GM20431 (cell line): ENCODE measurements at regions not wholly inside any gene's neighbourhood (a gene's known extent, or its start where the extent isn't known, plus 50 kb on each side); places are given as distances from the start of the nearest gene placed in this dataset.

Source experiments
- in situ Hi-C: fragments of 300-500 bp; cut with MseI, MboI; formaldehyde crosslinking; loops from one replicate; pipeline ENCODE4 v1.15.0; 2020; ENCODE audit warnings: low sequenced_read_pairs; ENCODE audit not compliant: unreplicated experiment

GRCh38 chr1:82181846-82182245 is 381.1 kb downstream of the ADGRL2 start:
- in situ Hi-C loops = no loop called here

GRCh38 chr1:82179131-82179530 is 378.4 kb downstream of the ADGRL2 start:
- in situ Hi-C loops = no loop called here

GRCh38 chr1:82177192-82177591 is 376.5 kb downstream of the ADGRL2 start:
- in situ Hi-C loops = no loop called here

GRCh38 chr1:82171955-82172354 is 371.2 kb downstream of the ADGRL2 start:
- in situ Hi-C loops = loop anchor here (25.0 kb wide), 1 partner anchor 140 kb away; no protein-coding TSS in a partner anchor

GRCh38 chr1:82168482-82168881 is 367.7 kb downstream of the ADGRL2 start:
- in situ Hi-C loops = loop anchor here (25.0 kb wide), 1 partner anchor 144 kb away; no protein-coding TSS in a partner anchor

GRCh38 chr1:82165304-82165703 is 364.6 kb downstream of the ADGRL2 start:
- in situ Hi-C loops = loop anchor here (25.0 kb wide), 1 partner anchor 147 kb away; no protein-coding TSS in a partner anchor

GRCh38 chr1:82162486-82163420 is 362.0 kb downstream of the ADGRL2 start:
- in situ Hi-C loops = loop anchor here (25.0 kb wide), 1 partner anchor 150 kb away; no protein-coding TSS in a partner anchor

- in situ Hi-C loops = loop anchor here (25.0 kb wide), 1 partner anchor 151 kb away; no protein-coding TSS in a partner anchor
These were observed 361.0 kb downstream of the ADGRL2 start for GRCh38 chr1:82161700-82162141.

GRCh38 chr1:82160903-82161302 is 360.2 kb downstream of the ADGRL2 start:
- in situ Hi-C loops = loop anchor here (25.0 kb wide), 1 partner anchor 151 kb away; no protein-coding TSS in a partner anchor

GRCh38 chr1:82160036-82160435 is 359.3 kb downstream of the ADGRL2 start:
- in situ Hi-C loops = loop anchor here (25.0 kb wide), 1 partner anchor 152 kb away; no protein-coding TSS in a partner anchor

- in situ Hi-C loops = loop anchor here (25.0 kb wide), 1 partner anchor 153 kb away; no protein-coding TSS in a partner anchor
These were observed 358.2 kb downstream of the ADGRL2 start for GRCh38 chr1:82158981-82159380.

GRCh38 chr1:82154219-82154970 is 353.7 kb downstream of the ADGRL2 start:
- in situ Hi-C loops = loop anchor here (25.0 kb wide), 1 partner anchor 158 kb away; no protein-coding TSS in a partner anchor

- in situ Hi-C loops = loop anchor here (25.0 kb wide), 1 partner anchor 159 kb away; no protein-coding TSS in a partner anchor
These were observed 353.0 kb downstream of the ADGRL2 start for GRCh38 chr1:82153752-82154151.

GRCh38 chr1:82153272-82153629 is 352.5 kb downstream of the ADGRL2 start:
- in situ Hi-C loops = loop anchor here (25.0 kb wide), 1 partner anchor 159 kb away; no protein-coding TSS in a partner anchor

- in situ Hi-C loops = loop anchor here (25.0 kb wide), 1 partner anchor 160 kb away; no protein-coding TSS in a partner anchor
These were observed 351.9 kb downstream of the ADGRL2 start for GRCh38 chr1:82152356-82153271.

GRCh38 chr1:82145656-82146055 is 344.9 kb downstream of the ADGRL2 start:
- in situ Hi-C loops = no loop called here

- in situ Hi-C loops = no loop called here
These were observed 342.5 kb downstream of the ADGRL2 start for GRCh38 chr1:82143108-82143833.

- in situ Hi-C loops = no loop called here
These were observed 340.7 kb downstream of the ADGRL2 start for GRCh38 chr1:82141390-82141789.
